ENCODE measurements at regions not wholly inside any gene's neighbourhood (a gene's known extent, or its start where the extent isn't known, plus 50 kb on each side); places are given as distances from the start of the nearest gene placed in this dataset.

GRCh38 chr13:109976206-109976997 lies 190.0 kb upstream of the IRS2 start:
- no peaks in the 10 kb centered on the region for H3K4me1 ChIP-seq
- no peak overlapping the region for H3K4me3 ChIP-seq
- H3K27ac ChIP-seq, result no peak overlapping the region
- no peaks in the 10 kb centered on the region for H3K9me3 ChIP-seq
- intact Hi-C loops (cut with DNase I; ENCODE audit: low total_unique reads), result no loop called here
- H3K27me3 ChIP-seq, result no peaks in the 10 kb centered on the region
- H3K36me3 ChIP-seq, result no peaks in the 10 kb centered on the region
- TF ChIP-seq, protein P1, sequence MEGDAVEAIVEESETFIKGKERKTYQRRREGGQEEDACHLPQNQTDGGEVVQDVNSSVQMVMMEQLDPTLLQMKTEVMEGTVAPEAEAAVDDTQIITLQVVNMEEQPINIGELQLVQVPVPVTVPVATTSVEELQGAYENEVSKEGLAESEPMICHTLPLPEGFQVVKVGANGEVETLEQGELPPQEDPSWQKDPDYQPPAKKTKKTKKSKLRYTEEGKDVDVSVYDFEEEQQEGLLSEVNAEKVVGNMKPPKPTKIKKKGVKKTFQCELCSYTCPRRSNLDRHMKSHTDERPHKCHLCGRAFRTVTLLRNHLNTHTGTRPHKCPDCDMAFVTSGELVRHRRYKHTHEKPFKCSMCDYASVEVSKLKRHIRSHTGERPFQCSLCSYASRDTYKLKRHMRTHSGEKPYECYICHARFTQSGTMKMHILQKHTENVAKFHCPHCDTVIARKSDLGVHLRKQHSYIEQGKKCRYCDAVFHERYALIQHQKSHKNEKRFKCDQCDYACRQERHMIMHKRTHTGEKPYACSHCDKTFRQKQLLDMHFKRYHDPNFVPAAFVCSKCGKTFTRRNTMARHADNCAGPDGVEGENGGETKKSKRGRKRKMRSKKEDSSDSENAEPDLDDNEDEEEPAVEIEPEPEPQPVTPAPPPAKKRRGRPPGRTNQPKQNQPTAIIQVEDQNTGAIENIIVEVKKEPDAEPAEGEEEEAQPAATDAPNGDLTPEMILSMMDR (IDR thresholded peaks at IDR 0.05), result no peak
- no peak for TF ChIP-seq POLR2A (IDR thresholded peaks at IDR 0.05)
- no peak for DNase-seq

DNA sequence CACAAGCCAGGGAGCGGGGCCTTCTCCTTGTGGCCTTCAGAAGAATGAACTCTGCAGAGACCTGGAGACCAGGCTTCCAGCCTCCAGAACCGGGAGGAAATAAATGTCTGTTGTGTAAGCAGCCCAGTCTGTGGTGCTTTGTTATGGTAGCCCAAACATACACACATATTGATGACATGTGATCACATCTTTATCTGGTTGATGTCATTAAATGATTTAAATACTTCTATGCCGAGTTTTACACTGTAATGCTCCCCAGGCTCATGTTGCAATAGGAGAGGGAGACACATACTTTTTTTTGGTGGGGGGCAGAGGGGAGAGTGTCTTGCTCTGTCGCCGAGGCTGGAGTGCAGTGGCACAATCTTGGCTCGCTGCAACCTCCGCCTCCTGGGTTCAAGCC lies 188.0 kb upstream of the IRS2 start:
- H3K4me3 ChIP-seq, result no peak overlapping the region
- no peak for DNase-seq
- no peaks in the 10 kb centered on the region for H3K4me1 ChIP-seq
- no peak overlapping the region for H3K27ac ChIP-seq
- H3K9me3 ChIP-seq, result no peaks in the 10 kb centered on the region
- H3K36me3 ChIP-seq, result no peaks in the 10 kb centered on the region
- intact Hi-C loops (cut with DNase I; ENCODE audit: low total_unique reads), result no loop called here
- TF ChIP-seq, protein P1 (IDR thresholded peaks at IDR 0.05), result no peak
- TF ChIP-seq POLR2A (IDR thresholded peaks at IDR 0.05), result no peak
- H3K27me3 ChIP-seq, result no peaks in the 10 kb centered on the region

GRCh38 chr13:109973279-109973678 lies 186.9 kb upstream of the IRS2 start:
- intact Hi-C loops (cut with DNase I; ENCODE audit: low total_unique reads), result no loop called here
- DNase-seq, result no peak
- TF ChIP-seq, protein P1 (IDR thresholded peaks at IDR 0.05), result no peak
- TF ChIP-seq POLR2A (IDR thresholded peaks at IDR 0.05), result no peak

GRCh38 chr13:109971456-109972090 lies 185.2 kb upstream of the IRS2 start:
- H3K4me1 ChIP-seq, result no peaks in the 10 kb centered on the region
- no peak overlapping the region for H3K27ac ChIP-seq
- no peak overlapping the region for H3K4me3 ChIP-seq
- no peak for TF ChIP-seq POLR2A (IDR thresholded peaks at IDR 0.05)
- TF ChIP-seq, protein P1 (IDR thresholded peaks at IDR 0.05), result no peak
- DNase-seq, result no peak
- intact Hi-C loops (cut with DNase I; ENCODE audit: low total_unique reads), result no loop called here
- no peaks in the 10 kb centered on the region for H3K9me3 ChIP-seq
- no peaks in the 10 kb centered on the region for H3K27me3 ChIP-seq
- H3K36me3 ChIP-seq, result no peaks in the 10 kb centered on the region

More at GRCh38 chr13:109973279-109973678, 186.9 kb upstream of the IRS2 start:
- no peaks in the 10 kb centered on the region for H3K9me3 ChIP-seq
- no peaks in the 10 kb centered on the region for H3K4me1 ChIP-seq
- no peaks in the 10 kb centered on the region for H3K36me3 ChIP-seq
- no peak overlapping the region for H3K4me3 ChIP-seq
- H3K27me3 ChIP-seq, result no peaks in the 10 kb centered on the region
- H3K27ac ChIP-seq, result no peak overlapping the region

DNA sequence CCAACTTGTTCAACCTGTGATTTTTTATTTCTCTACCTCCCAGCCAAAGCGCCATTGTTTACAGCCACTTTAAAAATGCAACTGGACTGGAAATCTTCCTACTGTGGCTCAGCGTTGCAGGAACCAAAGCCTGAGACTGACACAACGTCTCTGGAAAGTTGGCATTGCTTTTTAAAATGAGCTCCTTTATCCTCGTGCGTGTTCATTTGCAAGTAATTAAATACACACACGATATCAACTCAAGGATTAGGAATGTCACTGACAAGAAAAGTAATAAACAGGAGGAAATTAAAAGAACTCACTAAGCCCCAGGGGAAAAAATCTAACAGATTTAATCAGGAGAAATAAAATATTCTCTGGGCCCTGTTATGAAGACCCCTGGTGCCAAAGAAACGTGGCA lies 184.6 kb upstream of the IRS2 start:
- no peak overlapping the region for H3K27ac ChIP-seq
- no peak overlapping the region for H3K4me3 ChIP-seq
- DNase-seq, result no peak
- intact Hi-C loops (cut with DNase I; ENCODE audit: low total_unique reads), result no loop called here
- no peaks in the 10 kb centered on the region for H3K36me3 ChIP-seq
- no peak for TF ChIP-seq POLR2A (IDR thresholded peaks at IDR 0.05)
- TF ChIP-seq, protein P1 (IDR thresholded peaks at IDR 0.05), result no peak
- H3K4me1 ChIP-seq, result no peaks in the 10 kb centered on the region
- H3K9me3 ChIP-seq, result no peaks in the 10 kb centered on the region
- no peaks in the 10 kb centered on the region for H3K27me3 ChIP-seq

Measured in uterus (tissue), 3 donors.